Limb (tissue), 2 donors: ENCODE measurements at regions not wholly inside any gene's neighbourhood (a gene's known extent, or its start where the extent isn't known, plus 50 kb on each side); places are given as distances from the start of the nearest gene placed in this dataset.
"Not testable (repeated sequence)": the region's sequence is repeated elsewhere in the genome, so short reads cannot be mapped to it uniquely, and the experiment has no call there.

Experiments
- DNase-seq, 2 donors: peaks; one replicate each; pipeline ENCODE4 v3.0.0-alpha.2; 2016; ENCODE audit errors: extremely low spot score in 2 of 2

- DNase-seq, result no peak
Measured at GRCh38 chr1:65020774-65021173, 54.4 kb upstream of the JAK1 start.

- no peak for DNase-seq
Measured at GRCh38 chr1:65021795-65022194, 55.4 kb upstream of the JAK1 start.

- DNase-seq, result no peak
Measured at GRCh38 chr1:65022216-65022615, 55.9 kb upstream of the JAK1 start.

- no peak for DNase-seq
Measured at GRCh38 chr1:65025794-65026193, 59.4 kb upstream of the JAK1 start.

- no peak for DNase-seq
Measured at GRCh38 chr1:65026235-65026634, 59.9 kb upstream of the JAK1 start.

- peak in 1 of 2 donors; percentile 49 for DNase-seq
Measured at GRCh38 chr1:65027666-65028358, 61.5 kb upstream of the JAK1 start.

- not testable (repeated sequence) for DNase-seq
Measured at GRCh38 chr1:65029434-65029833, 63.1 kb upstream of the JAK1 start.

GRCh38 chr1:65034879-65035278, 68.5 kb upstream of the JAK1 start:
- not testable (repeated sequence) for DNase-seq

GRCh38 chr1:65036570-65037051, 70.3 kb upstream of the JAK1 start:
- no peak for DNase-seq

GRCh38 chr1:65039066-65039465, 72.7 kb upstream of the JAK1 start:
- no peak for DNase-seq

GRCh38 chr1:65039508-65039907, 73.2 kb upstream of the JAK1 start:
- no peak for DNase-seq

- DNase-seq, result no peak
Measured at GRCh38 chr1:65042467-65042866, 76.1 kb upstream of the JAK1 start.

- no peak for DNase-seq
Measured at GRCh38 chr1:65044411-65044810, 78.1 kb upstream of the JAK1 start.

- DNase-seq, result no peak
Measured at GRCh38 chr1:65045022-65045817, 78.9 kb upstream of the JAK1 start.

GRCh38 chr1:65048335-65048734, 82.0 kb upstream of the JAK1 start:
- DNase-seq, result peak in 1 of 2 donors; percentile 43

- no peak for DNase-seq
Measured at GRCh38 chr1:65049941-65050713, 83.8 kb upstream of the JAK1 start.

GRCh38 chr1:65050735-65051134, 84.4 kb upstream of the JAK1 start:
- no peak for DNase-seq

GRCh38 chr1:65054481-65054880, 88.1 kb upstream of the JAK1 start:
- DNase-seq, result no peak

GRCh38 chr1:65055747-65056146, 89.4 kb upstream of the JAK1 start:
- no peak for DNase-seq

- no peak for DNase-seq
Measured at GRCh38 chr1:65056234-65056633, 89.9 kb upstream of the JAK1 start.

- no peak for DNase-seq
Measured at GRCh38 chr1:65056866-65057265, 90.5 kb upstream of the JAK1 start.

- peak in 1 of 2 donors; percentile 45 for DNase-seq
Measured at GRCh38 chr1:65059930-65060538, 88.0 kb upstream of the AK4 start.
